Sigmoid colon (tissue), 6 donors: ENCODE measurements at regions not wholly inside any gene's neighbourhood (a gene's known extent, or its start where the extent isn't known, plus 50 kb on each side); places are given as distances from the start of the nearest gene placed in this dataset.

Experiments used
- DNase-seq: peaks from one replicate; pipeline ENCODE4 v3.0.0-alpha.2; 2019
- H3K27ac ChIP-seq, 4 donors: fragments of 200-600 bp; sonication (generic); one replicate each; pipeline ENCODE4 v1.5.1; 2016 to 2019; ENCODE audit warnings: mild to moderate bottlenecking in 1 of 4
- H3K27me3 ChIP-seq, 3 donors: fragments of 200-600 bp; sonication (generic); one replicate each; pipeline ENCODE4 v1.5.1; 2019; ENCODE audit warnings: mild to moderate bottlenecking in 1 of 3
- H3K36me3 ChIP-seq, 4 donors: fragments of 200-600 bp; sonication (generic); one replicate each; pipeline ENCODE4 v1.5.1; 2016 to 2019
- H3K4me1 ChIP-seq, 4 donors: fragments of 200-600 bp; sonication (generic); one replicate each; pipeline ENCODE4 v1.5.1; 2017 to 2019
- H3K4me3 ChIP-seq, 4 donors: fragments of 200-600 bp; sonication (generic); one replicate each; pipeline ENCODE4 v1.5.1; 2017 to 2019; ENCODE audit warnings: mild to moderate bottlenecking in 2 of 4, moderate library complexity in 1 of 4
- H3K9me3 ChIP-seq, 4 donors: fragments of 200-600 bp in 3 of 4; sonication (generic) in 3 of 4; one replicate each; pipeline versions ENCODE4 v1.5.1 to v1.6.1; 2013 to 2019
- CTCF ChIP-seq, 4 experiments: fragments of 450-650 bp in 3 of 4; fragments of 200-600 bp in 1 of 4; IDR thresholded peaks; one replicate each; pipeline ENCODE4 v1.5.1; 2016 to 2019; ENCODE audit warnings: antibody characterized with exemption in 4 of 4, mild to moderate bottlenecking in 3 of 4, moderate library complexity in 2 of 4
- EP300 ChIP-seq, 4 donors: sonication (generic); formaldehyde crosslinking; IDR thresholded peaks; one replicate each; pipeline ENCODE4 v1.6.1; 2017; ENCODE audit warnings: antibody characterized with exemption in 4 of 4
- POLR2A ChIP-seq, 2 donors: fragments of 450-650 bp; IDR thresholded peaks; one replicate each; pipeline ENCODE4 v1.6.1; 2016; ENCODE audit warnings: antibody characterized with exemption in 2 of 2, mild to moderate bottlenecking in 2 of 2, moderate library complexity in 2 of 2
- POLR2AphosphoS5 ChIP-seq, 4 donors: sonication (generic); formaldehyde crosslinking; IDR thresholded peaks; one replicate each; pipeline ENCODE4 v1.6.1; 2017; ENCODE audit warnings: antibody characterized with exemption in 4 of 4
- WGBS, 2 donors: extraction: QIAGEN DNeasy Blood & Tissue Kit; methylation state at CpG; one replicate each; pipeline ENCODE4 v1.1.7; 2013; 5-methylcytosine and 5-hydroxymethylcytosine counted together
- intact Hi-C: fragments of 100-400 bp; cut with DNase I; formaldehyde crosslinking; loops from one replicate; pipeline ENCODE4 v1.15.1; 2023
- small RNA-seq, 3 donors: library from RNA; depleted of rRNA; stranded (forward); fragments of <200 nt; gene quantifications; one replicate each; pipeline ENCODE3, GENCODE V24; 2016
- donor health status: healthy with polysubstance abuse.
- donor health status: healthy.

- DNase-seq, result no peak
- intact Hi-C loops, result no loop called here
- WGBS, 2 donors, result 24 to 61% methylated on average over 3 of the region's 3 CpGs
- Histone ChIP-seq H3K4me3 (no peak overlapping the region), H3K27me3 (no peaks in the 10 kb centered on the region), H3K4me1 (no peaks in the 10 kb centered on the region), H3K36me3 (no peaks in the 10 kb centered on the region), H3K27ac (no peak overlapping the region), H3K9me3 (no peaks in the 10 kb centered on the region)
- TF ChIP-seq POLR2A (IDR thresholded peaks at IDR 0.05), result no peak
- no peak for TF ChIP-seq EP300 (IDR thresholded peaks at IDR 0.05)
- TF ChIP-seq POLR2AphosphoS5 (IDR thresholded peaks at IDR 0.05), result no peak
Observed at GRCh38 chr2:14569294-14569693, 63.2 kb upstream of the LRATD1 start.

- Histone ChIP-seq H3K4me1 (no peaks in the 10 kb centered on the region), H3K4me3 (no peak overlapping the region), H3K9me3 (no peaks in the 10 kb centered on the region), H3K27ac (no peak overlapping the region), H3K27me3 (no peaks in the 10 kb centered on the region), H3K36me3 (no peaks in the 10 kb centered on the region)
- WGBS, 2 donors, result 13 to 51% methylated on average over 2 of the region's 2 CpGs
- no peak for TF ChIP-seq POLR2AphosphoS5 (IDR thresholded peaks at IDR 0.05)
- TF ChIP-seq EP300 (IDR thresholded peaks at IDR 0.05), result no peak
- TF ChIP-seq POLR2A (IDR thresholded peaks at IDR 0.05), result no peak
- TF ChIP-seq CTCF (IDR thresholded peaks at IDR 0.05), result no peak
- no peak for DNase-seq
- intact Hi-C loops, result no loop called here
Observed at GRCh38 chr2:14572633-14573032, 59.9 kb upstream of the LRATD1 start.

- Histone ChIP-seq H3K9me3 (no peaks in the 10 kb centered on the region), H3K27me3 (no peaks in the 10 kb centered on the region), H3K27ac (no peak overlapping the region), H3K36me3 (no peaks in the 10 kb centered on the region), H3K4me1 (no peaks in the 10 kb centered on the region), H3K4me3 (no peak overlapping the region)
- intact Hi-C loops, result no loop called here
- 62 to 76% methylated on average over 4 of the region's 4 CpGs for WGBS, 2 donors
- no peak for DNase-seq
- TF ChIP-seq CTCF (IDR thresholded peaks at IDR 0.05), result no peak
- no peak for TF ChIP-seq EP300 (IDR thresholded peaks at IDR 0.05)
- no peak for TF ChIP-seq POLR2A (IDR thresholded peaks at IDR 0.05)
Observed at GRCh38 chr2:14577843-14578242, 54.7 kb upstream of the LRATD1 start.

Small RNAs in the stretch of these regions (small RNA-seq; reads per million reads assigned to genes)
- 0 reads per million in 3 donors for gene RF00017
- 0 reads per million in 3 donors for gene RNU6-1288P
